Thymus (tissue), 11 donors: ENCODE measurements at regions not wholly inside any gene's neighbourhood (a gene's known extent, or its start where the extent isn't known, plus 50 kb on each side); places are given as distances from the start of the nearest gene placed in this dataset.
A peak's percentile ranks its signal among the peaks of the same experiment; 100 is the strongest.

Source experiments
- DNase-seq, 9 donors: peaks; one replicate each; pipeline ENCODE4 v3.0.0-alpha.2; 2013; ENCODE audit warnings: low spot score in 9 of 9, low read depth in 6 of 9, missing footprints in 1 of 9
- H3K27ac ChIP-seq, 2 donors: one replicate each; pipeline ENCODE4 v1.5.1; 2013; ENCODE audit warnings: control low read depth in 1 of 2, low read depth in 1 of 2, low read length in 1 of 2, mild to moderate bottlenecking in 1 of 2, moderate library complexity in 1 of 2
- H3K27me3 ChIP-seq, 2 donors: one replicate each; pipeline ENCODE4 v1.5.1; 2013; ENCODE audit warnings: low read length in 1 of 2; ENCODE audit not compliant: control insufficient read depth in 2 of 2, insufficient read depth in 1 of 2
- H3K36me3 ChIP-seq, 2 donors: one replicate each; pipeline ENCODE4 v1.5.1; 2013; ENCODE audit warnings: low read length in 1 of 2, mild to moderate bottlenecking in 1 of 2, moderate library complexity in 1 of 2; ENCODE audit not compliant: control insufficient read depth in 2 of 2, insufficient read depth in 2 of 2
- H3K4me1 ChIP-seq, 2 donors: one replicate each; pipeline ENCODE4 v1.5.1; 2013; ENCODE audit warnings: low read length in 2 of 2; ENCODE audit not compliant: control insufficient read depth in 2 of 2, insufficient read depth in 2 of 2
- H3K4me3 ChIP-seq, 2 donors: one replicate each; pipeline ENCODE4 v1.5.1; 2013; ENCODE audit warnings: low read length in 2 of 2, control low read depth in 1 of 2, mild to moderate bottlenecking in 1 of 2
- H3K9me3 ChIP-seq, 2 donors: one replicate each; pipeline ENCODE4 v1.5.1; 2013; ENCODE audit warnings: low read length in 1 of 2, mild to moderate bottlenecking in 1 of 2; ENCODE audit not compliant: control insufficient read depth in 2 of 2, insufficient read depth in 1 of 2
- WGBS: extraction: QIAGEN DNeasy Blood & Tissue Kit; methylation state at CpG from one replicate; pipeline ENCODE4 v1.1.7; 2013; 5-methylcytosine and 5-hydroxymethylcytosine counted together
- donor health status: healthy.

DNA sequence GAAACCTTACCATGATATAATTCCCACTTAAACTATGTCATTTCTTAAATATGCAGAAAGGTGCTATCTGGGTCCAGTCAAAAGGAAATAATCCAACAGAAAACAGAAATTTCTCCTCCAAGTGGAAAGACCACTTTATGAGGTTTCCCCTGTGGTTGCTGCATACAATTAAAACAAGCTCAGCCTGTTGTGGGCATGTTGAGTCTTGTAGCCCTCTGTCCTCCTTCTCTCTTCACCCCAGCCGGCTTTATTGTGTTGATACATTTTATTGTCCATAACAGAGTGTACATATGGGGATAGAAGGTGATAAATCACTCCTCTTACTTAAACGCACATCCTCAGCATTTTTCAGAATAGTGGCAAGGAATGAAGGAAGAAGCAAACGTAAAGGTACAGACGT lies 126.0 kb upstream of the MTNR1B start:
- DNase-seq, result no peak
- Histone ChIP-seq H3K9me3 (no peaks in the 10 kb centered on the region), H3K36me3 (no peaks in the 10 kb centered on the region), H3K4me3 (no peak overlapping the region), H3K4me1 (peaks cover 0 to 7% of the 10 kb centered on the region in 2 donors), H3K27ac (no peak overlapping the region), H3K27me3 (no peaks in the 10 kb centered on the region)
- WGBS, result 94% methylated on average over 4 of the region's 4 CpGs

DNA sequence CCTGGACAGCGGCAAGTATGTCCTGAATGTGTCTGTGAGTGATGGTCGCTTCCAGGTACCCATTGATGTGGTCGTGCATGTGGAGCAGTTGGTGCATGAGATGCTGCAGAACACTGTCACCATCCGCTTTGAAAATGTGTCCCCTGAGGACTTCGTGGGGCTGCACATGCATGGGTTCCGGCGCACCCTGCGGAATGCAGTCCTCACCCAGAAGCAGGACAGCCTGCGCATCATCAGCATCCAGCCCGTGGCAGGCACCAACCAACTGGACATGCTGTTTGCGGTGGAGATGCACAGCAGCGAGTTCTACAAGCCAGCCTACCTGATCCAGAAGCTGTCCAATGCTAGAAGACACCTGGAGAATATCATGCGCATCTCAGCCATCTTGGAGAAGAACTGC lies 125.3 kb upstream of the MTNR1B start:
- Histone ChIP-seq H3K4me3 (no peak overlapping the region), H3K27me3 (no peaks in the 10 kb centered on the region), H3K27ac (no peak overlapping the region), H3K9me3 (no peaks in the 10 kb centered on the region), H3K4me1 (peaks cover 0 to 7% of the 10 kb centered on the region in 2 donors), H3K36me3 (no peaks in the 10 kb centered on the region)
- DNase-seq, result no peak
- 98% methylated on average over 13 of the region's 13 CpGs for WGBS

- WGBS, result 98% methylated on average over 4 of the region's 4 CpGs
- DNase-seq, result no peak
- Histone ChIP-seq H3K27me3 (no peaks in the 10 kb centered on the region), H3K4me1 (peaks cover 0 to 13% of the 10 kb centered on the region in 2 donors), H3K4me3 (no peak overlapping the region), H3K9me3 (no peaks in the 10 kb centered on the region), H3K27ac (no peak overlapping the region), H3K36me3 (no peaks in the 10 kb centered on the region)
These were observed 124.1 kb upstream of the MTNR1B start for GRCh38 chr11:92845390-92845789.

DNA sequence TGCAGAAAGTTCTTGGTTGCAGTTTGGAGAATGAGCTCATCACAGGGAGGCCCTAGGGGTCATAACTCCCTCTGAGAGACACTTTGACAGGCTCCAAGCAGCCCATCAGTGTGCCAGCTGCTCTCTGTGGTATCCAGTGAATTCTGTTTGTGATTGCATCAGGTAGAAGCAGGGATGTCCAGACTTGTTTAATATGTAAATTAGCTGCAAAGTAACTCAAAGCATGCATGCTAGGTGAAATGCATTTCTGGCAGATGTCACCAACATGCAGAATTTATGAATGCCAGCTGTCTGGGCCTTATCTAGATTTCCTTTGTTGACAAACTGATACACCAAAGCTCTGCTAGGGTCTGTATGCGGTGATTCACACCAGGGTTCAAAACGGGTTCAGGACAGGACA lies 123.6 kb upstream of the MTNR1B start:
- H3K36me3 ChIP-seq, result no peaks in the 10 kb centered on the region
- peaks cover 0 to 17% of the 10 kb centered on the region in 2 donors for H3K4me1 ChIP-seq
- no peak overlapping the region for H3K4me3 ChIP-seq
- WGBS, result 72% methylated on average over 2 of the region's 2 CpGs
- no peak overlapping the region for H3K27ac ChIP-seq
- H3K27me3 ChIP-seq, result no peaks in the 10 kb centered on the region
- no peak for DNase-seq
- no peaks in the 10 kb centered on the region for H3K9me3 ChIP-seq

DNA sequence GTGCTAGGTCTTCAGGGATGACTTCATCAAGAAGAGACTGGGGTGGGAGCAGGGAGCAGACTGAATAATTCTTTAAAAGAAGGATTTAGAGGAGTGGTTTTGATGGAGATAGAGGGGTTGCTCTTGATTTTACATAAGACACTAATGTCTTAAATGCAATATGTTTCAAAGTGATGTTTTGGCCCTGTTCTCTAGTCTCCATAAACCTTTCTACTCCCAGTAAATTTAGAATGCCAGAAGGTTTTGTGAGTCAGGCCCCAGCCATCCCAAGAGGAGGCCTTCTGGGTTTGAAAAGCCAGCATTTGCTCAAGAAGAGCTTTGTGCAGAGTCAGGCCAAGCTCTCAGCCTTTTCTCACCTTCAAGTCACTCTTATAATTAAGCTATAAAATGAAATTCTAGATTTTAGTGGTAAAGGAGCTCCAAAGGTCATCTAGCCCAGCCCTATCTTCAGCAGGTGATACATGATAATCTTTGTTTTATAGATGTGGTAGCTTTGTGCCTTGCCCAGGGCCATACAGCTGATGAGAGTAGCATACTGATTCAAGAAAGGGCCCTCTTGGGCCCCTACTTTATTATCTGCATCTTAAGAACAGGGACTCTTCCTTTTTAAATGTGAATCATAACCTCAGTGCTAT lies 122.8 kb upstream of the MTNR1B start:
- Histone ChIP-seq H3K4me3 (no peak overlapping the region), H3K36me3 (no peaks in the 10 kb centered on the region), H3K9me3 (no peaks in the 10 kb centered on the region), H3K27ac (no peak overlapping the region), H3K27me3 (no peaks in the 10 kb centered on the region), H3K4me1 (peaks cover 4 to 24% of the 10 kb centered on the region in 2 donors)
- no peak for DNase-seq

GRCh38 chr11:92848578-92848977 lies 120.9 kb upstream of the MTNR1B start:
- H3K4me3 ChIP-seq, result no peak overlapping the region
- 97% methylated on average over 4 of the region's 4 CpGs for WGBS
- H3K9me3 ChIP-seq, result peaks cover 0 to 5% of the 10 kb centered on the region in 2 donors
- no peak overlapping the region for H3K27ac ChIP-seq
- DNase-seq, result no peak
- no peaks in the 10 kb centered on the region for H3K27me3 ChIP-seq
- H3K36me3 ChIP-seq, result no peaks in the 10 kb centered on the region
- H3K4me1 ChIP-seq, result peaks cover 8 to 34% of the 10 kb centered on the region in 2 donors

DNA sequence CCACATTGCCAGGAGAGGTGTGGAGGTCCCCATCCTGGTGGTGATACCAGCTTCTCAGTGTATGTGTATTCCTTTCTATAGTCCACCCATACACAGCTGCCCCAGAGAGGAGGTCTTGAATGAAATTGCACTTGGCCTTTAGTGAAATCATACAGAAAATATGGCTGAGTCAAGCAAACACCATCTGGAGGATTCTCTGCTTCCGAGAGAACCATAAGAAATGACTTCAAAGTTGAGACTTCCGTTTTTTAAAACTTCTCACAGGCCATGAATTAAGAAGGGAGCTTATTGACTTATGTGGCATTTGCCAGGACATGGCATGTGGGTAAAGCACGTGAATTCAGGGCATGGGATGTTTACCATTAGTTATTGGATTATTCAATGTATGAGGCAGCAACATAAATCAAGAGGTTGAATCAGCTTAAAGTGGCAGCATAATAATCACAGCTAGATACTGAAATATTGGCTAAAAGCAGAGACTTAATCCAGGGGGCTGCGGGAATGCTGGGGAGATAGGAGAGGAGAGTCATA lies 119.1 kb upstream of the MTNR1B start:
- H3K4me3 ChIP-seq, result no peak overlapping the region
- H3K27me3 ChIP-seq, result no peaks in the 10 kb centered on the region
- H3K9me3 ChIP-seq, result peaks cover 0 to 9% of the 10 kb centered on the region in 2 donors
- no peak overlapping the region for H3K27ac ChIP-seq
- peaks cover 8 to 44% of the 10 kb centered on the region in 2 donors for H3K4me1 ChIP-seq
- 96% methylated on average over 4 of the region's 4 CpGs for WGBS
- no peaks in the 10 kb centered on the region for H3K36me3 ChIP-seq
- peak in 1 of 9 donors; percentile 23 for DNase-seq

- Histone ChIP-seq H3K36me3 (no peaks in the 10 kb centered on the region), H3K27ac (peak overlapping the region in 1 of 2 donors; percentile 74), H3K9me3 (peaks cover 0 to 9% of the 10 kb centered on the region in 2 donors), H3K4me3 (no peak overlapping the region), H3K27me3 (no peaks in the 10 kb centered on the region), H3K4me1 (peaks cover 8 to 43% of the 10 kb centered on the region in 2 donors)
- no peak for DNase-seq
These were observed 117.2 kb upstream of the MTNR1B start for GRCh38 chr11:92852229-92852628.

DNA sequence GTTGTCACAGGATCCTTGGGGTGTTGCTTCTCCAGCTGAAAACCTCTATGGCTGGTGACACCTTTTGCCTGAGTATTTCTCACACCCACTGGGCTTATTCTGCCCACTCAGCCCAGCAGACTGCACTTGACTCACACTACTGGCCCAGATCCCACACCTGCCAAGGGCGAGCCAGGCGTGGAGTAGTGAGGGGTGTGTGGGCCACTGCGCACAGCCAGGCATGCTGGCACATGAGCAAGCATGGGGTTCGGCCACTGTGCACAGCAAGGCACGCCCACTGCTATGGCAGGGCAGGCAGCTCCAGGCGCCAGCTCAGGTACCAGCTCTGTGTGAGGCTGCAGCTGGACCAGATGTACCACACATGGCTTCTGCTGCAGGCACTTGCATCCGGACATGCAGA lies 116.5 kb upstream of the MTNR1B start:
- H3K36me3 ChIP-seq, result no peaks in the 10 kb centered on the region
- no peak for DNase-seq

More for the DNA sequence above, 116.5 kb upstream of the MTNR1B start:
- H3K27me3 ChIP-seq, result no peaks in the 10 kb centered on the region
- H3K27ac ChIP-seq, result no peak overlapping the region
- WGBS, result 96% methylated on average over 7 of the region's 7 CpGs
- H3K4me1 ChIP-seq, result peaks cover 8 to 43% of the 10 kb centered on the region in 2 donors
- no peak overlapping the region for H3K4me3 ChIP-seq
- H3K9me3 ChIP-seq, result peaks cover 0 to 9% of the 10 kb centered on the region in 2 donors
